ENCODE measurements at regions not wholly inside any gene's neighbourhood (a gene's known extent, or its start where the extent isn't known, plus 50 kb on each side); places are given as distances from the start of the nearest gene placed in this dataset.

- no peak overlapping the region for H3K4me3 ChIP-seq (ENCODE audit: low read depth, low read length)
- TF ChIP-seq CTCF (conservative IDR thresholded peaks at IDR 0.05; ENCODE audit: low read depth, low read length), result no peak
- DNase-seq (ENCODE audit: low read depth), result no peak
Measured at GRCh38 chr3:30081904-30082303, 524.5 kb upstream of the TGFBR2 start.

- H3K4me3 ChIP-seq (ENCODE audit: low read depth, low read length), result no peak overlapping the region
- DNase-seq (ENCODE audit: low read depth), result no peak
- no peak for TF ChIP-seq CTCF (conservative IDR thresholded peaks at IDR 0.05; ENCODE audit: low read depth, low read length)
Measured at GRCh38 chr3:30082652-30083051, 523.7 kb upstream of the TGFBR2 start.

- H3K4me3 ChIP-seq (ENCODE audit: low read depth, low read length), result no peak overlapping the region
- no peak for DNase-seq (ENCODE audit: low read depth)
- no peak for TF ChIP-seq CTCF (conservative IDR thresholded peaks at IDR 0.05; ENCODE audit: low read depth, low read length)
Measured at GRCh38 chr3:30083315-30083714, 523.1 kb upstream of the TGFBR2 start.

- no peak overlapping the region for H3K4me3 ChIP-seq (ENCODE audit: low read depth, low read length)
- no peak for TF ChIP-seq CTCF (conservative IDR thresholded peaks at IDR 0.05; ENCODE audit: low read depth, low read length)
- DNase-seq (ENCODE audit: low read depth), result no peak
Measured at GRCh38 chr3:30084316-30084715, 522.1 kb upstream of the TGFBR2 start.

GRCh38 chr3:30084971-30085403 lies 521.4 kb upstream of the TGFBR2 start:
- no peak overlapping the region for H3K4me3 ChIP-seq (ENCODE audit: low read depth, low read length)
- no peak for TF ChIP-seq CTCF (conservative IDR thresholded peaks at IDR 0.05; ENCODE audit: low read depth, low read length)
- DNase-seq (ENCODE audit: low read depth), result no peak

GRCh38 chr3:30085486-30085885 lies 520.9 kb upstream of the TGFBR2 start:
- TF ChIP-seq CTCF (conservative IDR thresholded peaks at IDR 0.05; ENCODE audit: low read depth, low read length), result no peak
- DNase-seq (ENCODE audit: low read depth), result no peak
- H3K4me3 ChIP-seq (ENCODE audit: low read depth, low read length), result no peak overlapping the region

GRCh38 chr3:30091686-30092085 lies 514.7 kb upstream of the TGFBR2 start:
- H3K4me3 ChIP-seq (ENCODE audit: low read depth, low read length), result no peak overlapping the region
- no peak for DNase-seq (ENCODE audit: low read depth)
- TF ChIP-seq CTCF (conservative IDR thresholded peaks at IDR 0.05; ENCODE audit: low read depth, low read length), result no peak
